ENCODE measurements at regions not wholly inside any gene's neighbourhood (a gene's known extent, or its start where the extent isn't known, plus 50 kb on each side); places are given as distances from the start of the nearest gene placed in this dataset.

GRCh38 chr12:4034921-4035320 lies 161.7 kb upstream of the PARP11 start:
- Histone ChIP-seq H3K9me3 (no peaks in the 10 kb centered on the region), H3K79me2 (ENCODE audit: insufficient read depth) (no peaks in the 10 kb centered on the region), H3K36me3 (replicated peaks in 1 of 2; ENCODE audit: control insufficient read depth in 1 of 2, insufficient read depth in 2 of 2, low read length in 1 of 2) (no peaks in the 10 kb centered on the region), H3K27ac (ENCODE audit: low read depth in 2 of 2, low read length in 1 of 2) (no peak overlapping the region), H3K9me2 (no peaks in the 10 kb centered on the region), H3K9ac (no peak overlapping the region), H3K4me2 (no peak overlapping the region), H3F3A (replicated peaks; ENCODE audit: insufficient read depth) (no peaks in the 10 kb centered on the region), H3K4me3 (ENCODE audit: low read depth in 2 of 2, low read length in 1 of 2) (no peak overlapping the region), H4K20me1 (ENCODE audit: insufficient read depth) (no peaks in the 10 kb centered on the region), H3K4me1 (ENCODE audit: control insufficient read depth in 1 of 2, insufficient read depth in 2 of 2, low read depth in 1 of 2, low read length in 1 of 2) (no peaks in the 10 kb centered on the region), H2AFZ (ENCODE audit: low read depth) (no peak overlapping the region), H3K27me3 (ENCODE audit: insufficient read depth) (peaks cover 58% of the 10 kb centered on the region; the same call in 1 of the 2 replicates)
- TF ChIP-seq, protein P1, sequence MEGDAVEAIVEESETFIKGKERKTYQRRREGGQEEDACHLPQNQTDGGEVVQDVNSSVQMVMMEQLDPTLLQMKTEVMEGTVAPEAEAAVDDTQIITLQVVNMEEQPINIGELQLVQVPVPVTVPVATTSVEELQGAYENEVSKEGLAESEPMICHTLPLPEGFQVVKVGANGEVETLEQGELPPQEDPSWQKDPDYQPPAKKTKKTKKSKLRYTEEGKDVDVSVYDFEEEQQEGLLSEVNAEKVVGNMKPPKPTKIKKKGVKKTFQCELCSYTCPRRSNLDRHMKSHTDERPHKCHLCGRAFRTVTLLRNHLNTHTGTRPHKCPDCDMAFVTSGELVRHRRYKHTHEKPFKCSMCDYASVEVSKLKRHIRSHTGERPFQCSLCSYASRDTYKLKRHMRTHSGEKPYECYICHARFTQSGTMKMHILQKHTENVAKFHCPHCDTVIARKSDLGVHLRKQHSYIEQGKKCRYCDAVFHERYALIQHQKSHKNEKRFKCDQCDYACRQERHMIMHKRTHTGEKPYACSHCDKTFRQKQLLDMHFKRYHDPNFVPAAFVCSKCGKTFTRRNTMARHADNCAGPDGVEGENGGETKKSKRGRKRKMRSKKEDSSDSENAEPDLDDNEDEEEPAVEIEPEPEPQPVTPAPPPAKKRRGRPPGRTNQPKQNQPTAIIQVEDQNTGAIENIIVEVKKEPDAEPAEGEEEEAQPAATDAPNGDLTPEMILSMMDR (IDR thresholded peaks at IDR 0.05), result no peak
- TF ChIP-seq ELF1 (IDR thresholded peaks at IDR 0.05) (no peak), EP300 (IDR thresholded peaks at IDR 0.05; ENCODE audit: borderline replicate concordance in 1 of 2, low read depth in 1 of 2, low read length in 1 of 2) (no peak), FOXJ3 (CRISPR knock-in tag; IDR thresholded peaks at IDR 0.05) (no peak), RAD21 (IDR thresholded peaks at IDR 0.05; ENCODE audit: low read length) (no peak), NRF1 (IDR thresholded peaks at IDR 0.05; ENCODE audit: low read depth, low read length) (no peak), MEF2A (IDR thresholded peaks at IDR 0.05; ENCODE audit: borderline replicate concordance, low read depth) (no peak), MXI1 (IDR thresholded peaks at IDR 0.05; ENCODE audit: low read depth, low read length) (no peak), YY1 (IDR thresholded peaks at IDR 0.05; ENCODE audit: low read depth) (no peak), ZBTB33 (IDR thresholded peaks at IDR 0.05; ENCODE audit: borderline replicate concordance, low read depth) (no peak), RFX5 (IDR thresholded peaks at IDR 0.05; ENCODE audit: low read length) (no peak), CHD2 (IDR thresholded peaks at IDR 0.05; ENCODE audit: low read length, partially characterized antibody) (no peak), SIN3A (IDR thresholded peaks at IDR 0.05; ENCODE audit: borderline replicate concordance, low read depth, low read length) (no peak), IRF3 (IDR thresholded peaks at IDR 0.05; ENCODE audit: low read depth, low read length) (no peak)
- TF ChIP-seq, protein P2, sequence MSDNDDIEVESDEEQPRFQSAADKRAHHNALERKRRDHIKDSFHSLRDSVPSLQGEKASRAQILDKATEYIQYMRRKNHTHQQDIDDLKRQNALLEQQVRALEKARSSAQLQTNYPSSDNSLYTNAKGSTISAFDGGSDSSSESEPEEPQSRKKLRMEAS (IDR thresholded peaks at IDR 0.05; ENCODE audit: low read depth), result no peak
- 7% methylated on average over 2 of the region's 2 CpGs for whole genome bisulfite sequencing (ENCODE audit: low lambda C conversion rate)
- no peak for DNase-seq
- POLR2A ChIA-PET, result no interaction called here
- CTCF ChIA-PET, result interaction anchor here (2.6 kb wide), 1 partner anchor 149 kb away, joined by 8 read pairs; no protein-coding TSS in a partner anchor
